GM23338 (cell line): ENCODE measurements at regions not wholly inside any gene's neighbourhood (a gene's known extent, or its start where the extent isn't known, plus 50 kb on each side); places are given as distances from the start of the nearest gene placed in this dataset.

Experiments used
- ATAC-seq: fragments of 200-7000 bp; cut with Tn5 transposase; 3 replicates; pipeline ENCODE4 v1.9.1; 2020
- DNase-seq: peaks from one replicate; pipeline ENCODE4 v3.0.0-alpha.2; 2015; ENCODE audit warnings: low spot score
- H2AFZ ChIP-seq: fragments of 200-600 bp; sonication (generic); 2 replicates; pipeline ENCODE4 v1.8.0; 2016; ENCODE audit warnings: antibody characterized with exemption, mild to moderate bottlenecking, moderate library complexity
- H3F3A ChIP-seq: fragments of 200-600 bp; sonication (generic); replicated peaks from 2 replicates; pipeline ENCODE4 v1.8.0; 2017; ENCODE audit warnings: antibody characterized with exemption, mixed run types, low read depth
- H3K27ac ChIP-seq: fragments of 200-600 bp; sonication (generic); 2 replicates; pipeline ENCODE4 v1.6.1; 2016; ENCODE audit warnings: low read depth
- H3K27me3 ChIP-seq: fragments of 200-600 bp; sonication (generic); 2 replicates; pipeline ENCODE4 v1.8.0; 2016; ENCODE audit warnings: mild to moderate bottlenecking, mixed run types, moderate library complexity; ENCODE audit not compliant: insufficient read depth
- H3K36me3 ChIP-seq: fragments of 200-600 bp; sonication (generic); 2 replicates; pipeline ENCODE4 v1.8.0; 2016; ENCODE audit warnings: mild to moderate bottlenecking; ENCODE audit not compliant: insufficient read depth
- H3K4me1 ChIP-seq: fragments of 200-600 bp; sonication (generic); 2 replicates; pipeline ENCODE4 v1.8.0; 2016; ENCODE audit warnings: mild to moderate bottlenecking, moderate library complexity; ENCODE audit not compliant: insufficient read depth
- H3K4me2 ChIP-seq: fragments of 200-600 bp; sonication (generic); 2 replicates; pipeline ENCODE4 v1.7.1; 2017; ENCODE audit warnings: mixed run types
- H3K4me3 ChIP-seq: fragments of 200-600 bp; sonication (generic); 2 replicates; pipeline ENCODE4 v1.6.1; 2016; ENCODE audit warnings: mixed run types
- H3K79me2 ChIP-seq: fragments of 200-600 bp; sonication (generic); replicated peaks from 2 replicates; pipeline ENCODE4 v1.8.0; 2017; ENCODE audit warnings: mild to moderate bottlenecking; ENCODE audit not compliant: insufficient read depth
- H3K9me2 ChIP-seq: fragments of 200-600 bp; sonication (generic); 2 replicates; pipeline ENCODE4 v1.8.0; 2017; ENCODE audit not compliant: insufficient read depth
- H4K20me1 ChIP-seq: fragments of 200-600 bp; sonication (generic); replicated peaks from 2 replicates; pipeline ENCODE4 v1.8.0; 2017; ENCODE audit warnings: mild to moderate bottlenecking; ENCODE audit not compliant: insufficient read depth
- H3K27ac Mint-ChIP-seq: 2 replicates; pipeline ENCODE4 v1.8.0; 2020; ENCODE audit warnings: inconsistent platforms, mild to moderate bottlenecking, moderate library complexity, mixed read lengths
- H3K27me3 Mint-ChIP-seq: 3 replicates; pipeline ENCODE4 v1.8.0; 2022; ENCODE audit warnings: low read depth, mild to moderate bottlenecking, moderate library complexity, mixed read lengths, inconsistent platforms; ENCODE audit not compliant: insufficient read depth, poor library complexity
- H3K36me3 Mint-ChIP-seq: 3 replicates; pipeline ENCODE4 v1.8.0; 2021; ENCODE audit warnings: low read depth, mild to moderate bottlenecking, inconsistent platforms, moderate library complexity, mixed read lengths
- H3K4me1 Mint-ChIP-seq: 3 replicates; pipeline ENCODE4 v1.8.0; 2020; ENCODE audit warnings: mild to moderate bottlenecking, inconsistent platforms, mixed read lengths
- H3K4me3 Mint-ChIP-seq: 3 replicates; pipeline ENCODE4 v1.8.0; 2021; ENCODE audit warnings: moderate library complexity, mild to moderate bottlenecking, inconsistent platforms, mixed read lengths
- H3K9me3 Mint-ChIP-seq: 3 replicates; pipeline ENCODE4 v1.8.0; 2020; ENCODE audit warnings: moderate library complexity, mild to moderate bottlenecking, inconsistent platforms, mixed read lengths
- CREB1 ChIP-seq: fragments of 250-450 bp; sonication (Bioruptor Pico); IDR thresholded peaks from 2 replicates; pipeline ENCODE4 v1.5.0; 2020; ENCODE audit warnings: low read depth, mild to moderate bottlenecking, moderate library complexity
- ETS1 ChIP-seq: IDR thresholded peaks from 2 replicates; pipeline ENCODE4 v1.6.1; 2016; ENCODE audit warnings: antibody characterized with exemption
- NANOG ChIP-seq: IDR thresholded peaks from 2 replicates; pipeline ENCODE4 v1.6.1; 2016; ENCODE audit warnings: antibody characterized with exemption, borderline replicate concordance
- POLR2AphosphoS5 ChIP-seq: IDR thresholded peaks from 2 replicates; pipeline ENCODE4 v1.6.1; 2016; ENCODE audit warnings: antibody characterized with exemption, low read depth
- STAT1 ChIP-seq: IDR thresholded peaks from one replicate; pipeline ENCODE4 v1.6.1; 2016; ENCODE audit warnings: antibody characterized with exemption; ENCODE audit not compliant: unreplicated experiment
- TF ChIP-seq, protein P1 (sequence below): fragments of 250-450 bp; sonication (Bioruptor Pico); IDR thresholded peaks from 2 replicates; pipeline ENCODE4 v1.5.0; 2020; ENCODE audit warnings: mild to moderate bottlenecking, moderate library complexity
- TF ChIP-seq, protein P2 (sequence below), 2 experiments: fragments of 200-600 bp in 1 of 2; sonication (generic) in 1 of 2; conservative IDR thresholded peaks; 2 replicates each; pipeline versions ENCODE4 v1.5.1 to v1.6.1; 2016 to 2017; ENCODE audit warnings: antibody characterized with exemption in 2 of 2, low read depth in 2 of 2, mild to moderate bottlenecking in 2 of 2, moderate library complexity in 1 of 2

GRCh38 chr9:121556580-121556979 is 56.9 kb upstream of the GGTA1 start:
- no peaks in the 10 kb centered on the region; the same call in 2 of the 3 replicates for H3K9me3 Mint-ChIP-seq
- H3K4me3 Mint-ChIP-seq, result no peak overlapping the region
- H3K27ac ChIP-seq, result no peak overlapping the region
- H3K9me2 ChIP-seq, result no peaks in the 10 kb centered on the region
- peaks cover 23% of the 10 kb centered on the region for H3K4me1 ChIP-seq
- peaks cover 28% of the 10 kb centered on the region for H3K4me1 Mint-ChIP-seq
- H3K36me3 ChIP-seq, result no peaks in the 10 kb centered on the region
- no peaks in the 10 kb centered on the region for H3K36me3 Mint-ChIP-seq
- H2AFZ ChIP-seq, result no peak overlapping the region
- H3K27ac Mint-ChIP-seq, result no peak overlapping the region
- peaks cover 17% of the 10 kb centered on the region for H3K27me3 Mint-ChIP-seq
- no peak overlapping the region for H3K4me3 ChIP-seq
- ATAC-seq (no peak), DNase-seq (no peak)
- TF ChIP-seq POLR2AphosphoS5, result no peak
- H4K20me1 ChIP-seq, result no peaks in the 10 kb centered on the region
- no peaks in the 10 kb centered on the region for H3F3A ChIP-seq
- 0 out of 2 replicates have a peak, but pooled peaks cover 7% of the 10 kb centered on the region for H3K27me3 ChIP-seq
- no peak overlapping the region for H3K4me2 ChIP-seq
- H3K79me2 ChIP-seq, result no peaks in the 10 kb centered on the region

- H3K27me3 Mint-ChIP-seq, result peaks cover 9% of the 10 kb centered on the region
- no peaks in the 10 kb centered on the region for H3K79me2 ChIP-seq
- H3K4me2 ChIP-seq, result peak overlapping the region; percentile 72
- H3F3A ChIP-seq, result no peaks in the 10 kb centered on the region
- H3K27ac ChIP-seq, result no peak overlapping the region
- no peak overlapping the region for H3K4me3 Mint-ChIP-seq
- peaks cover 23% of the 10 kb centered on the region for H3K4me1 ChIP-seq
- peaks cover 30% of the 10 kb centered on the region for H3K4me1 Mint-ChIP-seq
- ATAC-seq, result peak; percentile 78
- peak; percentile 79 for DNase-seq
- H3K36me3 ChIP-seq, result no peaks in the 10 kb centered on the region
- no peaks in the 10 kb centered on the region for H3K9me3 Mint-ChIP-seq
- H4K20me1 ChIP-seq, result no peaks in the 10 kb centered on the region
- H3K27me3 ChIP-seq, result no peaks in the 10 kb centered on the region
- H2AFZ ChIP-seq, result peak overlapping the region; percentile 90
- H3K36me3 Mint-ChIP-seq, result no peaks in the 10 kb centered on the region
- no peaks in the 10 kb centered on the region for H3K9me2 ChIP-seq
- no peak overlapping the region for H3K27ac Mint-ChIP-seq
- peak overlapping the region; percentile 42; the same call in 1 of the 2 replicates for H3K4me3 ChIP-seq
- TF ChIP-seq STAT1 (no peak), NANOG (no peak), POLR2AphosphoS5 (no peak), ETS1 (no peak), CREB1 (no peak)
- TF ChIP-seq, protein P1, sequence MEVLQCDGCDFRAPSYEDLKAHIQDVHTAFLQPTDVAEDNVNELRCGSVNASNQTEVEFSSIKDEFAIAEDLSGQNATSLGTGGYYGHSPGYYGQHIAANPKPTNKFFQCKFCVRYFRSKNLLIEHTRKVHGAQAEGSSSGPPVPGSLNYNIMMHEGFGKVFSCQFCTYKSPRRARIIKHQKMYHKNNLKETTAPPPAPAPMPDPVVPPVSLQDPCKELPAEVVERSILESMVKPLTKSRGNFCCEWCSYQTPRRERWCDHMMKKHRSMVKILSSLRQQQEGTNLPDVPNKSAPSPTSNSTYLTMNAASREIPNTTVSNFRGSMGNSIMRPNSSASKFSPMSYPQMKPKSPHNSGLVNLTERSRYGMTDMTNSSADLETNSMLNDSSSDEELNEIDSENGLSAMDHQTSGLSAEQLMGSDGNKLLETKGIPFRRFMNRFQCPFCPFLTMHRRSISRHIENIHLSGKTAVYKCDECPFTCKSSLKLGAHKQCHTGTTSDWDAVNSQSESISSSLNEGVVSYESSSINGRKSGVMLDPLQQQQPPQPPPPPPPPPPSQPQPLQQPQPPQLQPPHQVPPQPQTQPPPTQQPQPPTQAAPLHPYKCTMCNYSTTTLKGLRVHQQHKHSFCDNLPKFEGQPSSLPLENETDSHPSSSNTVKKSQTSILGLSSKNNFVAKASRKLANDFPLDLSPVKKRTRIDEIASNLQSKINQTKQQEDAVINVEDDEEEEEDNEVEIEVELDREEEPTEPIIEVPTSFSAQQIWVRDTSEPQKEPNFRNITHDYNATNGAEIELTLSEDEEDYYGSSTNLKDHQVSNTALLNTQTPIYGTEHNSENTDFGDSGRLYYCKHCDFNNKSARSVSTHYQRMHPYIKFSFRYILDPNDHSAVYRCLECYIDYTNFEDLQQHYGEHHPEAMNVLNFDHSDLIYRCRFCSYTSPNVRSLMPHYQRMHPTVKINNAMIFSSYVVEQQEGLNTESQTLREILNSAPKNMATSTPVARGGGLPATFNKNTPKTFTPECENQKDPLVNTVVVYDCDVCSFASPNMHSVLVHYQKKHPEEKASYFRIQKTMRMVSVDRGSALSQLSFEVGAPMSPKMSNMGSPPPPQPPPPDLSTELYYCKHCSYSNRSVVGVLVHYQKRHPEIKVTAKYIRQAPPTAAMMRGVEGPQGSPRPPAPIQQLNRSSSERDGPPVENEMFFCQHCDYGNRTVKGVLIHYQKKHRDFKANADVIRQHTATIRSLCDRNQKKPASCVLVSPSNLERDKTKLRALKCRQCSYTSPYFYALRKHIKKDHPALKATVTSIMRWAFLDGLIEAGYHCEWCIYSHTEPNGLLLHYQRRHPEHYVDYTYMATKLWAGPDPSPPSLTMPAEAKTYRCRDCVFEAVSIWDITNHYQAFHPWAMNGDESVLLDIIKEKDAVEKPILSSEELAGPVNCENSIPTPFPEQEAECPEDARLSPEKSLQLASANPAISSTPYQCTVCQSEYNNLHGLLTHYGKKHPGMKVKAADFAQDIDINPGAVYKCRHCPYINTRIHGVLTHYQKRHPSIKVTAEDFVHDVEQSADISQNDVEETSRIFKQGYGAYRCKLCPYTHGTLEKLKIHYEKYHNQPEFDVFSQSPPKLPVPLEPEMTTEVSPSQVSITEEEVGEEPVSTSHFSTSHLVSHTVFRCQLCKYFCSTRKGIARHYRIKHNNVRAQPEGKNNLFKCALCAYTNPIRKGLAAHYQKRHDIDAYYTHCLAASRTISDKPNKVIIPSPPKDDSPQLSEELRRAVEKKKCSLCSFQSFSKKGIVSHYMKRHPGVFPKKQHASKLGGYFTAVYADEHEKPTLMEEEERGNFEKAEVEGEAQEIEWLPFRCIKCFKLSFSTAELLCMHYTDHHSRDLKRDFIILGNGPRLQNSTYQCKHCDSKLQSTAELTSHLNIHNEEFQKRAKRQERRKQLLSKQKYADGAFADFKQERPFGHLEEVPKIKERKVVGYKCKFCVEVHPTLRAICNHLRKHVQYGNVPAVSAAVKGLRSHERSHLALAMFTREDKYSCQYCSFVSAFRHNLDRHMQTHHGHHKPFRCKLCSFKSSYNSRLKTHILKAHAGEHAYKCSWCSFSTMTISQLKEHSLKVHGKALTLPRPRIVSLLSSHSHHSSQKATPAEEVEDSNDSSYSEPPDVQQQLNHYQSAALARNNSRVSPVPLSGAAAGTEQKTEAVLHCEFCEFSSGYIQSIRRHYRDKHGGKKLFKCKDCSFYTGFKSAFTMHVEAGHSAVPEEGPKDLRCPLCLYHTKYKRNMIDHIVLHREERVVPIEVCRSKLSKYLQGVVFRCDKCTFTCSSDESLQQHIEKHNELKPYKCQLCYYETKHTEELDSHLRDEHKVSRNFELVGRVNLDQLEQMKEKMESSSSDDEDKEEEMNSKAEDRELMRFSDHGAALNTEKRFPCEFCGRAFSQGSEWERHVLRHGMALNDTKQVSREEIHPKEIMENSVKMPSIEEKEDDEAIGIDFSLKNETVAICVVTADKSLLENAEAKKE (CRISPR knock-in tag), result no peak
- TF ChIP-seq, protein P2, sequence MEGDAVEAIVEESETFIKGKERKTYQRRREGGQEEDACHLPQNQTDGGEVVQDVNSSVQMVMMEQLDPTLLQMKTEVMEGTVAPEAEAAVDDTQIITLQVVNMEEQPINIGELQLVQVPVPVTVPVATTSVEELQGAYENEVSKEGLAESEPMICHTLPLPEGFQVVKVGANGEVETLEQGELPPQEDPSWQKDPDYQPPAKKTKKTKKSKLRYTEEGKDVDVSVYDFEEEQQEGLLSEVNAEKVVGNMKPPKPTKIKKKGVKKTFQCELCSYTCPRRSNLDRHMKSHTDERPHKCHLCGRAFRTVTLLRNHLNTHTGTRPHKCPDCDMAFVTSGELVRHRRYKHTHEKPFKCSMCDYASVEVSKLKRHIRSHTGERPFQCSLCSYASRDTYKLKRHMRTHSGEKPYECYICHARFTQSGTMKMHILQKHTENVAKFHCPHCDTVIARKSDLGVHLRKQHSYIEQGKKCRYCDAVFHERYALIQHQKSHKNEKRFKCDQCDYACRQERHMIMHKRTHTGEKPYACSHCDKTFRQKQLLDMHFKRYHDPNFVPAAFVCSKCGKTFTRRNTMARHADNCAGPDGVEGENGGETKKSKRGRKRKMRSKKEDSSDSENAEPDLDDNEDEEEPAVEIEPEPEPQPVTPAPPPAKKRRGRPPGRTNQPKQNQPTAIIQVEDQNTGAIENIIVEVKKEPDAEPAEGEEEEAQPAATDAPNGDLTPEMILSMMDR (conservative IDR thresholded peaks at IDR 0.05; ENCODE audit: low read depth in 2 of 2), result no peak
These were observed 58.2 kb upstream of the GGTA1 start for GRCh38 chr9:121557581-121558447.
